Endodermal cell (in vitro differentiated cells): ENCODE measurements at regions not wholly inside any gene's neighbourhood (a gene's known extent, or its start where the extent isn't known, plus 50 kb on each side); places are given as distances from the start of the nearest gene placed in this dataset.
A peak's percentile ranks its signal among the peaks of the same experiment; 100 is the strongest.

ENCODE experiments used
- DNase-seq: peaks from one replicate; pipeline ENCODE4 v3.0.0-alpha.2; 2017
- H3K27ac ChIP-seq: 2 replicates; pipeline ENCODE4 v1.5.1; 2013; ENCODE audit warnings: mild to moderate bottlenecking, low read depth, low read length, moderate library complexity
- H3K27me3 ChIP-seq: 2 replicates; pipeline ENCODE4 v1.6.1; 2013; ENCODE audit warnings: mild to moderate bottlenecking, low read length, moderate library complexity; ENCODE audit not compliant: insufficient read depth, control insufficient read depth, poor library complexity, severe bottlenecking
- H3K36me3 ChIP-seq: 2 replicates; pipeline ENCODE4 v1.7.0; 2013; ENCODE audit warnings: mild to moderate bottlenecking, low read length, moderate library complexity; ENCODE audit not compliant: control insufficient read depth, insufficient read depth
- H3K4me1 ChIP-seq: one replicate; pipeline ENCODE4 v1.7.0; 2013; ENCODE audit warnings: low read length; ENCODE audit not compliant: control insufficient read depth, insufficient read depth
- H3K4me3 ChIP-seq: 2 replicates; pipeline ENCODE4 v1.5.1; 2013; ENCODE audit warnings: mild to moderate bottlenecking, low read length, moderate library complexity
- H3K9ac ChIP-seq: 2 replicates; pipeline ENCODE4 v1.6.1; 2013; ENCODE audit warnings: mild to moderate bottlenecking, low read length, moderate library complexity; ENCODE audit not compliant: poor library complexity, severe bottlenecking; ENCODE audit errors: extremely low read depth
- H3K9me3 ChIP-seq: 2 replicates; pipeline ENCODE4 v1.6.1; 2013; ENCODE audit warnings: mild to moderate bottlenecking, low read length, moderate library complexity; ENCODE audit not compliant: control insufficient read depth
- H3K27ac Mint-ChIP-seq: 2 replicates; pipeline ENCODE4 v1.8.0; 2020; ENCODE audit warnings: mixed read lengths
- H3K27me3 Mint-ChIP-seq: 2 replicates; pipeline ENCODE4 v1.8.0; 2021; ENCODE audit warnings: mild to moderate bottlenecking, mixed read lengths; ENCODE audit not compliant: insufficient read depth
- H3K36me3 Mint-ChIP-seq: 2 replicates; pipeline ENCODE4 v1.8.0; 2020; ENCODE audit warnings: low read depth, mixed read lengths
- H3K4me1 Mint-ChIP-seq: 2 replicates; pipeline ENCODE4 v1.8.0; 2020; ENCODE audit warnings: mixed read lengths
- H3K4me3 Mint-ChIP-seq: 2 replicates; pipeline ENCODE4 v1.8.0; 2020; ENCODE audit warnings: mild to moderate bottlenecking, moderate library complexity, mixed read lengths
- H3K9me3 Mint-ChIP-seq: 2 replicates; pipeline ENCODE4 v1.8.0; 2020; ENCODE audit warnings: mild to moderate bottlenecking, mixed read lengths
- WGBS, 2 experiments: methylation state at CpG; one replicate each; pipeline versions ENCODE4 v1.1.5 to v1.1.7; 2013; ENCODE audit warnings: missing lambda C conversion rate in 2 of 2, mixed read lengths in 1 of 2; ENCODE audit not compliant: insufficient coverage in 1 of 2, insufficient read length in 1 of 2; 5-methylcytosine and 5-hydroxymethylcytosine counted together
- TF ChIP-seq, protein P1 (sequence below): fragments of 200-600 bp; sonication (generic); conservative IDR thresholded peaks from 2 replicates; pipeline ENCODE4 v1.5.0; 2021; ENCODE audit warnings: antibody characterized with exemption, mild to moderate bottlenecking

DNA sequence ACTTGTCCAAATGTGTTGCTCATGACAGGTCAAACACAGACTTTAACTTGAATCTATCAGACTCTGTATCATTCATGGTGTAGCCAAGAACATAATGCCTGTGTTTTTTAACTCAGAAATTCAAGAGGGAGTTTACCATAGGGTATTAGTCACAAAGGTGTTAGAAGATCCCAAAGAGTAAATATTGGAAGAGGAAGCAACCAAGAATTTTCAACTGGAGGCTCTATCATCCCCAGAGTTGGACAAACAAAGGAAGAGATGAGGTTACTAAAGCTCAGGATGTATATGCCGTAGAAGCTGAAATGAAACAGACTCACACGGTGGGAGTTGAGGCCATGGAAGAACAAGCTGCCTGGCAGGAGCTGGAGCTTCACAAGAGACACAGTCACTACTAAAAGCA is 116.2 kb upstream of the COL8A1 start:
- Histone ChIP-seq H3K9ac (no peak overlapping the region), H3K27me3 (no peaks in the 10 kb centered on the region), H3K4me1 (peaks cover 3% of the 10 kb centered on the region), H3K27ac (no peak overlapping the region), H3K36me3 (no peaks in the 10 kb centered on the region), H3K9me3 (no peaks in the 10 kb centered on the region), H3K4me3 (no peak overlapping the region)
- TF ChIP-seq, protein P1, sequence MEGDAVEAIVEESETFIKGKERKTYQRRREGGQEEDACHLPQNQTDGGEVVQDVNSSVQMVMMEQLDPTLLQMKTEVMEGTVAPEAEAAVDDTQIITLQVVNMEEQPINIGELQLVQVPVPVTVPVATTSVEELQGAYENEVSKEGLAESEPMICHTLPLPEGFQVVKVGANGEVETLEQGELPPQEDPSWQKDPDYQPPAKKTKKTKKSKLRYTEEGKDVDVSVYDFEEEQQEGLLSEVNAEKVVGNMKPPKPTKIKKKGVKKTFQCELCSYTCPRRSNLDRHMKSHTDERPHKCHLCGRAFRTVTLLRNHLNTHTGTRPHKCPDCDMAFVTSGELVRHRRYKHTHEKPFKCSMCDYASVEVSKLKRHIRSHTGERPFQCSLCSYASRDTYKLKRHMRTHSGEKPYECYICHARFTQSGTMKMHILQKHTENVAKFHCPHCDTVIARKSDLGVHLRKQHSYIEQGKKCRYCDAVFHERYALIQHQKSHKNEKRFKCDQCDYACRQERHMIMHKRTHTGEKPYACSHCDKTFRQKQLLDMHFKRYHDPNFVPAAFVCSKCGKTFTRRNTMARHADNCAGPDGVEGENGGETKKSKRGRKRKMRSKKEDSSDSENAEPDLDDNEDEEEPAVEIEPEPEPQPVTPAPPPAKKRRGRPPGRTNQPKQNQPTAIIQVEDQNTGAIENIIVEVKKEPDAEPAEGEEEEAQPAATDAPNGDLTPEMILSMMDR = no peak
- Mint-ChIP-seq H3K27ac (no peak overlapping the region), H3K36me3 (no peaks in the 10 kb centered on the region), H3K27me3 (peaks cover 8% of the 10 kb centered on the region), H3K9me3 (no peaks in the 10 kb centered on the region), H3K4me1 (peaks cover 36% of the 10 kb centered on the region), H3K4me3 (no peak overlapping the region)
- no peak for DNase-seq
- 90% methylated on average over 2 of the region's 2 CpGs; no CpG with 5 or more reads in 1 of the 2 experiments for WGBS, 2 experiments

DNA sequence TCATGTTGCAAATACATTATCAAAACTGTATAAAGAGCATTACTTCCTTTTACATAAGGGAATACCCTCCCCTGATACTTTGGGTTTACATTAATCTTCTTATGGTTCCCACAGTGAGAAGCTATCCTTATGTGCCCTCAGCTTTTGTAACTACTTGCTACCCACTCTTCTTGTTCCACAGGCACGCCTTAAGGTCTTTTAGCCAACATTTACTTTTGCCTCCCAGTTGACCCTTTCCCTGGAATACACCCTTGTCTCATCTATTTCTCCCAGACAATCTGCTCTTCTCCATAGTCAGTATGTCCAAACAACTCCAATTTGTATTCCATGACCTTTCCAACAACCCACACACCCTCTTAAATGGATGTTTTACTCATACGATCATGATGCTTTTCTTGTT is 116.8 kb upstream of the COL8A1 start:
- 80 to 98% methylated on average over 1 to 2 of the region's 2 CpGs for WGBS, 2 experiments
- H3K9ac ChIP-seq = no peak overlapping the region
- no peak overlapping the region for H3K4me3 ChIP-seq
- H3K27ac ChIP-seq = no peak overlapping the region
- H3K36me3 ChIP-seq = no peaks in the 10 kb centered on the region
- no peaks in the 10 kb centered on the region for H3K27me3 ChIP-seq
- Mint-ChIP-seq H3K4me3 (no peak overlapping the region), H3K36me3 (no peaks in the 10 kb centered on the region), H3K4me1 (peaks cover 32% of the 10 kb centered on the region), H3K27me3 (peaks cover 8% of the 10 kb centered on the region), H3K9me3 (no peaks in the 10 kb centered on the region), H3K27ac (no peak overlapping the region)
- DNase-seq = no peak
- peaks cover 3% of the 10 kb centered on the region for H3K4me1 ChIP-seq
- H3K9me3 ChIP-seq = no peaks in the 10 kb centered on the region
- TF ChIP-seq, protein P1 = no peak

DNA sequence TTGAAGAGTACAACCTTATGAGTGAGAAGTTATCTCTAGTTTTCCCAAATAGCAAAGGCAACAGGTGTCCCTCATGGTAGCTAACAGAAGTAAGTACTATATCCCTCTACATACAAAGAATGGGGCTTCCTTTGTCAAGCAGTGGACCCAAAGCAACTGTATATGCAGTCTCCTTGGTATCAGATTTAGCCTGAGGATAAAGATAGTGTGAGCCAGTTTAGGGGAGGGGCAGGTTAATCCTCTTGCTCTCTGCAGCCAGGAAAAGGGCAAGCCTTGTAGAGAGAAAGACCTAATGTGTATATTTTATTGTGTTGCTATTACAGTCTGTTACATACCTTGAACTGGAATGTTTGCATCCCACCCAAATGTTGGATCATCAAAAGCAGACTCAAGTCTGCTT is 117.9 kb upstream of the COL8A1 start:
- H3K27ac Mint-ChIP-seq = no peak overlapping the region

More for the DNA sequence above, 117.9 kb upstream of the COL8A1 start:
- Histone ChIP-seq H3K27ac (no peak overlapping the region), H3K4me3 (peak overlapping the region; percentile 17), H3K9ac (no peak overlapping the region), H3K36me3 (no peaks in the 10 kb centered on the region), H3K9me3 (no peaks in the 10 kb centered on the region), H3K27me3 (no peaks in the 10 kb centered on the region), H3K4me1 (peaks cover 3% of the 10 kb centered on the region)
- TF ChIP-seq, protein P1 = no peak
- H3K4me3 Mint-ChIP-seq = no peak overlapping the region
- H3K4me1 Mint-ChIP-seq = peaks cover 32% of the 10 kb centered on the region
- DNase-seq = no peak
- no peaks in the 10 kb centered on the region for H3K9me3 Mint-ChIP-seq
- H3K36me3 Mint-ChIP-seq = no peaks in the 10 kb centered on the region
- peaks cover 7% of the 10 kb centered on the region for H3K27me3 Mint-ChIP-seq
